ENCODE measurements at regions not wholly inside any gene's neighbourhood (a gene's known extent, or its start where the extent isn't known, plus 50 kb on each side); places are given as distances from the start of the nearest gene placed in this dataset.
A peak's percentile ranks its signal among the peaks of the same experiment; 100 is the strongest.

- TF ChIP-seq FOXP2 (optimal IDR thresholded peaks at IDR 0.05; ENCODE audit: borderline replicate concordance, extremely low read depth, extremely low read length, insufficient read depth) (no peak), POLR2AphosphoS5 (IDR thresholded peaks at IDR 0.05; ENCODE audit: low read depth, low read length) (no peak), SIN3A (IDR thresholded peaks at IDR 0.05; ENCODE audit: borderline replicate concordance, insufficient read depth, low read length) (no peak), TAF1 (IDR thresholded peaks at IDR 0.05; ENCODE audit: borderline replicate concordance, insufficient read depth, low read length) (no peak), REST (IDR thresholded peaks at IDR 0.05; ENCODE audit: insufficient read depth in 1 of 2, low read depth in 2 of 2, low read length in 2 of 2) (no peak)
Measured at GRCh38 chr9:26471261-26471660, 421.3 kb downstream of the CAAP1 start.

DNA sequence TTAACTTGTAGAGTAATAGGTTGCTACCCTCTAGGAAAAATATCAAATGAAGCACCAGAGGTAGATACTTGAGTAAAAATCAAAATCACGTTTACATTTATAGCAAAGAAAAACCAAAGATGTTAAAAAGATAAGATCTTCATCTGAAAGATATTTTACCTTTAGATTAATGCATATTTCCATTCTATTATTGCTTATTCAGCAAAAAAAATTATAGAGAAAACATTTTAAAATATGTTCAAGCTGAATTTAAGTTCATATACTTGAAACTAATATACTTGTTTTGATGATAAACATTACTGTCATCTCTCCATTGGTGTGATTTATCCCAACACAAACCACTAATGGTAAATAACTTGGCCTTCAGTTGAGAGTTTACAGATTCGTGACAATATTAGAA is 422.3 kb downstream of the CAAP1 start:
- TF ChIP-seq POLR2AphosphoS5 (IDR thresholded peaks at IDR 0.05; ENCODE audit: low read depth, low read length) (no peak), REST (IDR thresholded peaks at IDR 0.05; ENCODE audit: insufficient read depth in 1 of 2, low read depth in 2 of 2, low read length in 2 of 2) (no peak), SIN3A (IDR thresholded peaks at IDR 0.05; ENCODE audit: borderline replicate concordance, insufficient read depth, low read length) (no peak), TAF1 (IDR thresholded peaks at IDR 0.05; ENCODE audit: borderline replicate concordance, insufficient read depth, low read length) (no peak), FOXP2 (optimal IDR thresholded peaks at IDR 0.05; ENCODE audit: borderline replicate concordance, extremely low read depth, extremely low read length, insufficient read depth) (no peak)

DNA sequence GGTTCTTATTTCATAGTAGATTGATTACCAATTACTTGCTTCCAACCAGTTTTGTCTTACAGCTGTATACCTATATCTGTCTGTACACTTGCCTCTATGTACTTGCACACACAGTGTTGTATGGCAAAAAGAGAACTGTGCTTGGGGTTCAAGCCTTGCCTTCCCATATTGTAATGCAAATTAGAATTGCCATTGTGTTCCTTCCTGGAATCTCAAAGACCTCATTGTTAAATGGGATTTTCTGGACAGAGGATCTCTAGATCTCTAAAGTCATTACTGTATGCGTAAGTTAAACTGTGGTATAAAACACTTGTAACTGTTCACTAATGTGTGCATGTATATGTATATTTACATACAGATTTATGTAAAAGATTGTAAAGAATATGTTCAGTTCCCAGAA is 428.8 kb downstream of the CAAP1 start:
- TF ChIP-seq FOXP2 (optimal IDR thresholded peaks at IDR 0.05; ENCODE audit: borderline replicate concordance, extremely low read depth, extremely low read length, insufficient read depth), result no peak
- TF ChIP-seq REST (IDR thresholded peaks at IDR 0.05; ENCODE audit: insufficient read depth in 1 of 2, low read depth in 2 of 2, low read length in 2 of 2), result no peak
- no peak for TF ChIP-seq POLR2AphosphoS5 (IDR thresholded peaks at IDR 0.05; ENCODE audit: low read depth, low read length)

GRCh38 chr9:26462751-26463150 is 429.9 kb downstream of the CAAP1 start:
- TF ChIP-seq TAF1 (IDR thresholded peaks at IDR 0.05; ENCODE audit: borderline replicate concordance, insufficient read depth, low read length) (no peak), REST (IDR thresholded peaks at IDR 0.05; ENCODE audit: insufficient read depth in 1 of 2, low read depth in 2 of 2, low read length in 2 of 2) (no peak), POLR2AphosphoS5 (IDR thresholded peaks at IDR 0.05; ENCODE audit: low read depth, low read length) (no peak), SIN3A (IDR thresholded peaks at IDR 0.05; ENCODE audit: borderline replicate concordance, insufficient read depth, low read length) (no peak), FOXP2 (optimal IDR thresholded peaks at IDR 0.05; ENCODE audit: borderline replicate concordance, extremely low read depth, extremely low read length, insufficient read depth) (no peak)

- TF ChIP-seq TAF1 (IDR thresholded peaks at IDR 0.05; ENCODE audit: borderline replicate concordance, insufficient read depth, low read length) (no peak), REST (IDR thresholded peaks at IDR 0.05; ENCODE audit: insufficient read depth in 1 of 2, low read depth in 2 of 2, low read length in 2 of 2) (peak; percentile 32 to 79; a peak in 2 of 4 replicates)
Measured at GRCh38 chr9:26462213-26462612, 430.4 kb downstream of the CAAP1 start.

All from PFSK-1 (cell line).